GM21576 (cell line): ENCODE measurements at regions not wholly inside any gene's neighbourhood (a gene's known extent, or its start where the extent isn't known, plus 50 kb on each side); places are given as distances from the start of the nearest gene placed in this dataset.
A peak's percentile ranks its signal among the peaks of the same experiment; 100 is the strongest.

Source experiments
- ATAC-seq: cut with Tn5 transposase; IDR thresholded peaks from one replicate; pipeline ENCODE4 v1.9.1; 2021; ENCODE audit warnings: mild to moderate bottlenecking, moderate library complexity; ENCODE audit not compliant: unreplicated experiment

DNA sequence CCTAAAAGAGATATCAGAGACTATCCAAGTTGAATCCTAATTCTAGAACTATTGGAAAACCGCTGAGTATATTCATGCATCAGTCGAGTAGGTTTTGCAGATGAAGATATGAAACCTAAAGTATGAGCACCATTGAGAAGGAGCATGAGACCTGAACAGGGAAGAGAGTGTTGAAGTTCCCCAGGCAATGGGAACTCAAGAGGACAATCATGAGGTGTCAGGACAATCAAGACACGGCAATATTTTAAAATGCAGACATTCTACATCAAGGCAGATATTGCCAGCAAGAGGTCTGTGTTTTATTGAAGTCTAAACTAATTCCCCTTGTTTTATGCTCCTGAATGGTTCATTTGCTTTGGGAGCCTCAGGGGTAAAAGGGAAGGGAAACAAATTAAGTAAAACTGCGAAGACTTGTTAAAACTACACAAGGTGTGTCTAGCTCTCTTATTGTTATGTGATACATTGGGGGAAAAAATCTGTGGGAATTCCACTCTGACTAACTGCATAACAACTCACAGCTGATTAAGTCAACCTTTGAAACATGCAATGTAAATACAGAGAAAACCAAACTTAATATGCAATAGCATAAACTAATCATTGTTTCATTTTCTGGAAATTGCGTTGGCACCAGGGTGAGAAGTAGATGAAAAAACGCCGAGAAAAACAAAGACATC, 347.9 kb upstream of the ADGRL2 start:
- no peak for ATAC-seq

DNA sequence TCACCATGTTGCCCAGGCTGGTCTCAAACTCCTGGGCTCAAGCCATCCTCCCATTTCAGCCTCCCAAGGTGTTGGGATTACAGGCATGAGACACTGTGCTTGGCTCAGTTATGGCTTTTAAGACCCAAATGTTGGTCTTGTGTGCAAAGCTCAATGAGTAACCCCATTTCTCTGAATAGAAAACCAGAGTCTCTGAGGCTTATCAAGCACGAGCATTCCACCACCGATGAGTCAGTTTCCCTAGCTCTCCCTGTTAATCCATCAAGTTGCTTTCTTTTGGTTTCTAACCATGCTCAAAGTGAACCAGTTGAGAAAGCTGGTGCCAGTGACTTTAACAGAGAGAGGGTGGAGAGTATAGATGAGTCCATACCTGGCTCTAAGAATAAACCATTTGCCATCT, 350.9 kb upstream of the ADGRL2 start:
- no peak for ATAC-seq

DNA sequence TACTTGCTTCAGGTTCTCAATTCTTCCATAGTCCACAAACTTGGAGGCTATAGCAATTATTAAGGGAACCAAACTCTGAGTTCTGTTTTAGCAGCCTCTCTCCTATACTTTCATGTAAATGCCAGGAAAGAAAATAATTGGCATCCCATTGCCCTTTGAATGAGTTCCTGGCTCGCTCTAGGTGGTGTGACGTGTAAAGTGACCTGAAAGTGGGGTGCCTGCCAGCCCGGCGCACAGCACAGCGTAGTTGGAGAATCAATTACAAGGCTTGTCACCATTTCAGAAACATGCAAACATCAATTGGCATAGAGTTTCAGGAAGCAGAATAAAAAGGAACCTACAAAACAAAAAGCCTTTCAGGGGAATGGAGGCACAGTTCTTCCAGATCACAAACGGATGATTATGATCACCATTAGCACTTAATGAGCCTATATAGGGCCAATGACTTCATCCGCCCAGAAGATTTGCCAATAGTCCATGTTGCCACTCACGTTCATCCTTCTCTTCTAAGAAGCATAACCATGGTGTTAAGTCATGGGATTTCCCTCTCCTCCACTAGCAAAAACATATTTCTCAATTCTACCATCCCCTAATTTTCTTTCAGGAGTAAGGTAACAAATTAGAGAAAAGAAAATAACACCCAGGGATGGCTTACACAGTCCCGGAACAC, 354.6 kb upstream of the ADGRL2 start:
- no peak for ATAC-seq

DNA sequence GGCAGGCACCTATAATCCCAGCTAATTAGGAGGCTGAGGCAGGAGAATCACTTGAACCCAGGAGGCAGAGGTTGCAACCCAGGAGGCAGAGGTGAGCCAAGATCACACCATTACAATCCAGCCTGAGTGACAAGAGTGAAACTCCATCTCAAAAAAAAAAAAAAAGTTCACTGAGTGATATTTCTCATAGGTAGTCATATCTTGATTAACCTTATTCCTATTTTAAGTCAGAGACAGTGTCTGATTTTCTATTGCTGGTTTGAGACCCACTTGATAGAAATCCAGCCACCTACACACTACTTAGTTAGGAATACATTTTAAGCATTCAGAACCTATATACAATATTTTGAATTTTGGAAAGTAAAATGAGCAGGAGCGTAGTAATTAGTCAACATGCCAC, 357.4 kb upstream of the ADGRL2 start:
- ATAC-seq, result no peak

DNA sequence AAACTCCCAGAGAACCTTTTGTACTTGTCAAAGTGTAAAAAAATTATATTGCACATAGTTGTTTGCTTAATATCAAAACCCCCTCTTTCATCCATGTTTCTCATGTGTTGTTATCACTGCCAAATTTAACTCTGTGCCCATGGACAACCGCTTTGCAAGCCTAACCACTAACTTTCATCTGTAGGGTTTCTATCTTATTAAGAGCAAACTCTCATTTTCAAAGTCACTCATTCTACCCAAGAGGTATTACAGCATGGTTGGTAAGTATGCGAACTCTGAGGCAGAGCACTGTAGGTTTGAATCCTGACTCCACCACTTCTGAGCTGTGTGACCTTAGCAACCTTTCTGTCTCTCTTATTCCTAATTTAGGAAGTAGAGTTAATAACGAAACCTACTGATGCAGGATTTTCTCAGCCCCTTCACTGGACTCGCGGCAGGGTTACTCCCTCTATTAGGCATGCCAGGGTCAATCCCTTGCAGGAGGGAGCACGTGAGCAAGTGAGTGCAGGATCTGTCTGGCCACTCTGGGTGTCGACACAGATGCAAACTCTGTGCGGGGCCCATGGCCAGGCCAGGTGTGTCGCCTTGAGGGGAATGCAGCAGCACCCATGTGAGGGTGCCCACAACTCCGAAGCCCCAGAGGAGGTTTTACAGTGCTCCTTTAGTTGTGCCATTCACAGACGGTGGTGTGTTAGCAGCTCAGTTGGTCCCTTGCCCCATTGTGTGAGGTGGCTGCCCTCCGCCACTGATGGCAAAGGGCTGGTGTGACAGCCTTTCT, 361.5 kb upstream of the ADGRL2 start:
- ATAC-seq, result peak; percentile 46

DNA sequence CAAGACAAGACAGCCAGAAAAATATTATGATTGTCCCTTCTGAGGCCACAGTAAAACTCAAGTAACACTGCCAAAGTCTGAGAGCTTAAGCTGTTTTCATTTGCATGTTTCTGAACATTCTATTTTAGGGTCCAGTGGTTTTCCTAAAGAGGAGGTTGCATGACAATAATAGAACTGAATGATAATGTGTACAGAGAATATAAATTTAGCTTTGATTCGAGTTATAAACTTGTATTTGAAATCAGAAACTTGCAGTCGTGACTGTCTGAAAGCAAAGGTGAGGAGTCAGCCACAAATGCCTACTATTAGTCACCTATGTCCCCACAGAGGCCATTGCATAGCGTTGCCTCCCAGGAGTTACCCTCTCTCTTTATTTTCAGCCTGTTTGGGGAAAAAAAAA, 363.1 kb upstream of the ADGRL2 start:
- peak; percentile 90 for ATAC-seq

DNA sequence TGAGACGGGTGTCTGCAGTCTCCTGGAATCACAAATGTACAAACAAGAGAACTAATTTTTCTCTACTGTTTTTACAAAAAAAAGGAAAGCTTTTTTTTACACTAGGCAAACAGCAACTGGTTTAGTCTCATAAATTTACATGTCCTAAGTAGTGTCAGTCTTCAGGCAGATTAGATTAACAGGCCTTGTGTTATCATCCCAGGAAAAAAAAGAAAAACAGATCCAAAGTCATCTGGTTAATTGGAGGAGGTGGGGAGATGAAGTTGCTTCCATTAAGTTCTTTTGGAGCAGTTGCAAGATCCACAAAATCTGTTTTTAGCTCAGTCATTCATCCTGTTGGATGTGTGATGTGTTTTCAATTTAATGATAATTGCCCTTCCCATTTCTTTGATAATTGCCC, 363.5 kb upstream of the ADGRL2 start:
- no peak for ATAC-seq

DNA sequence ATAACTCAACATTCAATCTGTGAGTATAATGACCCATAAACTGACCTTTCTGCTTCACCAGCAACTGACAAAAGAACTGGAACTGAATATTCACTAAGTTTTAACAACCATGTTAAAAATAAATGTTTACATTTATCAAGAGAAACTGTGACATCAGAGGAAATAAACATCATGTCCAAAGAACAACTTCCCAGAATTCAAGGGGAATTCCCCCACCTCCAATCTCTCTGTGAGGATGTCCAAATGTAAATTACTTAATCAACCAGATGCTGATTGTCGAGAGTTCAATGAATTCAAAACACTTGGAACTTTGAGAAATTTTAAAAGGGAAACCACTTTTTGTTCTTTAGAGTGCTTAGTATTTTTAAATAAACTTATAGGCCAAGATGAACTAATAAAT, 365.6 kb upstream of the ADGRL2 start:
- ATAC-seq, result no peak

DNA sequence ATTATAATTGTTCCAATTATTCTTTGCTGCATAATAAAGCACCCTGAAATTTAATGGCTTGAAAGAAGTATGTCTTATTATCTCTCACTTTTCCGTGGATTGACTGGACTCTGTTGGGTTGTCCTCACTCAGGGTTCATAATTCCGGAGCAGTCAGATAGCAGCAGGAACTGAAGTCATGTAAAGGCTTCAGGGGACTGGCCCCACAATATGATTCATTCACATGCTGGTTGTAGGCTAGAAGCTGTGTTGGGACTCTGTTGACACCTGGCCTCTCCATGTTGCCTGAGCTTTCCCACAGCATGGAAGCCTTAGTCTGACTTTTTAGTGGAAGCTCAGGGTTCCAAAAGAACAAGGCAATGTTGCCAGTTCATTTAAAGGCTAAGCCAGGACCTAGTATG, 367.1 kb upstream of the ADGRL2 start:
- ATAC-seq, result no peak

DNA sequence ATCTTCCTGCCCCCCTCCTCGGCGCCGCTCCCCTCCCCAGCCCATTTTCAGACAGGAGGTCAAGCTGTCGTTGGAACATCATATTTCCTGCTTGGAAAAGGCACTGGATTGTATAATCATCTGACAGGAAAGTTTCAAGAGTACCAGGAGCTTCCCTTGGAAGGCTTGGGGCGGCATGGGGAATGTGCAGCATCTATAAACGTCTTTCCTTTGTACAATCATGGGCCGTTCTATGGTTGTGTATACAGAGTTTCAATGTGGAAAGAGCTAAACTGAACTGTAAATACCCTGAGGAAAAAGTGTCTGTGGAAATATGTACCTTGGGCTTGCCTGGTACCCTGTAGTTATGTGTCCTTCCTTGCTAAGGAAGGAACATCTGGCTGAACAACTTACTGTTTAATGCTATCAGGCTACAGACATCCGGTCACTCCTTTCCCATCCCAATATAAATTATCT, 368.1 kb upstream of the ADGRL2 start:
- no peak for ATAC-seq

DNA sequence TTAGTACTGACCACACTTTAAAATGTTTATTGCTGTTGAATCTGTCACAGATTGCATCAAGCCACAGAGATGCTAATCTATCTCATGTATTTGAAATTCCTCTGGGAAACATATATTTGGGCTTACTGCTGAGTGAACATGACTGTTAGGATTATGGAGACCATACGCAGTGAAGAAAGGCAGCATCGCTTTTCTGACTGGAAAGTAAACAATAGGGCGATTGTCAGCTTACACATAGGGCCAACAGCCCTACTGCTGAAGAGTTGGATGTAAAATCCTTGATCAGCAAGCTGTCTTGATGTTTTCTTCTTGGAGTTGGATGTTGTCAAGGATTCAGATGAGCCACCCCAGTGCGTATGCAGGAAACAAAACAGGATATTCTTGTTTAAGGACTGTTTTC, 368.7 kb upstream of the ADGRL2 start:
- ATAC-seq, result no peak

DNA sequence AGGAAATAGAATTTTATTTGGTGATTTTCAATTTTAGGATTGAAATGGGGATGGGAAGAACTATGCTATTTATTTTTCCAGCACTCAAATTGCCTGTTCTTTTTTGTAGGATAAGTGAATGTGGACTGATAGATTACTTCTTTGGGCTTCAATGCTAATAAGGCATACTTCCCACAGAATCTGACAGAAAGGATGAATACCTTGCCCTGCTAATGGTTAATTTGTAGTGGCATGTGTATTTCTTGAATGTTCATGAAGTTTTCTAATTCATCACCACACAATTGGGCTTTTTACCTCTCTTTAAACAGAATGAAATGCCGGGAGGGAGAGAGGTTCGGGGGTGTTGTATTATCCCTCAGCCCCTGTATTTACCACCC, 369.1 kb upstream of the ADGRL2 start:
- no peak for ATAC-seq

DNA sequence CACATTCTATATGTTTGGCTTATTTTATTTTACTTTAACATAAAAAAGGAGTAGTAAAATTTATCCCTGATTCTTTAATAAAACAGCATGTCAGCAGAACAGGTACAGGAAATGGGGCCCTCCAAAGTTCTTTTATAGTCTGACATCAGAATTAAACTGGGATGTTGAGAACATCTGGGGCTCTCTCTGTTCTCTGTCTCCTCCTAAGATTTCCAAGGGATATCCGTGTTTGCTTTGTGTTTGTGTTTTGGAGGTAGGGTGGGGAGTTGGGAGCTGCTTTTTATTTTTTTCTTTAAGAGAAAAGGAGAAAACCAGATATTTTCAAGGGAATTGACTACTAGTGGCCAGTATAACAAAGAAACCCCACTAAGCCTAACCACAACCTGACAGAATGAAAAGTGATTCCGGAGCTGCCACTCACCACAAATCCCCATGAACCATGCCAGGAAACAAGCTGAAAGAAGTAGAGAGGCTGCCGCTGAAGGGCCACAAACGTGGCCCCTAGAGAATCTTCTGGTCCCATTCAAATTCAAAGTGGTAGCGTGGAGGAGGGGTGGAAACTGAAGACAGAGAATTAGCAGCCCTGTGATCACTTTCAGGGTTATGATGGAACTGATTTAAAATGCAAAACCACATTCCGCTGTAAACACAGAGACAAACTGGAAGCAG, 369.6 kb upstream of the ADGRL2 start:
- no peak for ATAC-seq

DNA sequence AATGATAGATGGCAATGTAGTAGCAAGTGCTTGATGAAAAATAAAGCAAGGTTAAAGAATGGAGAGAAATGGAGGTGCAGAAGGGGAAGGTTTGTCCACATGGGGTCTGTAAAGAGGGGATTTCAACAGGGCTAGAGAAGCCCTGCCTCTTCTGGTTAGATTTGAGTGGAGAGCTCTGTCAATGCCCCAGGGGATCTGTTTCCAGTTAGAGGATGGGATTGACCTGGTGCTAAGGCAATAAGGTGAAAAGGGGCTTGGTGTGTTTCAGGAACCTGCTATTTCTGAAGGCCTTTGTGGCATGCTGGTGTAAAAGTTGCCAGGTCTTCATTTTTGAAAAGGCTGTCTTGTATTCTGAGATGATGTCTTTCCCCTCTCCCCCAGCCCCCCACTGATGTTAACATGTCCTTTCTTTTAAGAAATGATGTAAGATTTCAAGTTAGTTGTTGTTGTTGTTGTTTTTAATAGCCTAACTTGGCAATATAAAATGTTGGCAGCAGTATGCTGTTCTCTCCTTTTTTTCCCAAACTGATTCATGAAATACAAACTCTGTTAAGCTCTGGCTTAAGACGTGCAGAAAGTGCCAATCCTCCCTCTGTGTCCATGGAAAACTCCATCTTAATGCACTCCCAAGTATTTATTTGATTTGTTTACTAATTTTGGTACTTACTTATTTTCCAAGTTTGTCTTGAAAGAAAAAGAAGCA, 370.3 kb upstream of the ADGRL2 start:
- ATAC-seq, result no peak

DNA sequence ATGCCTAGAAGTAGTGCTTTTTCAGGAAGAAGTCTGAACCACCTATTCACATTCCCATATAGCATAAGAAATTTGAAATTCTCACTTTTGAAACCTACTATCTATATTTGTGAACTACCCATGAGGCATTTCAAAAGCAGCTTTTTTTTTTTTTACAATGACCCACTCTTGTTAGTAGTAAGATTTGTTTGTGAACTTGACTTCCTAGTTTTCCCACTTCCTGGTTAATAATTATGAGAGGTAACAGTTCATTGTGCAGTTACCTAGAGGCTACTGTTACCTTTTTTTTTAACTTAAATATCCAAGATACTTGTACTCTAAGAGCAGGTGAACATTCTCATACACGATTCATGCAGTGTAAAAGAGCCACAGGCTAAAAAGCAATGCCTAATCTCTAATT, 371.7 kb upstream of the ADGRL2 start:
- ATAC-seq, result no peak

DNA sequence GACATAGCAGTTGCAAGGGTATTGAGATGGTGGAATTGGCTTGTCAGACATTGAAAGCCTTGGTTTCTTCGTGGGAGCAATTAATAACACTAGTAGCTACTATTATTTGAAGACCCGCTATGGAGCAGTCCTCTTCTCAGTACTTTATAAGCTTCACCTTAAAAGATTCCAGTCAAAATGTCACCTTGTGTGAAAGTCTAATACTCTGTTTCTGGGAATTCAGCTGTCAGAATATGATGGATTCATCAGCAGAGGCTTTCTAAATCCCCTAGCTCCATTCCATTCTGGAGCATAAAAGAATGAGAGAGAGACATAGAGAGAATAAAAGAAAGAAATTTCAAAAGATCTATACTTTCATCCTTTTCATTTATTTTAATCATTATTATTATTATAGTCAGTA, 375.9 kb upstream of the ADGRL2 start:
- ATAC-seq, result no peak

DNA sequence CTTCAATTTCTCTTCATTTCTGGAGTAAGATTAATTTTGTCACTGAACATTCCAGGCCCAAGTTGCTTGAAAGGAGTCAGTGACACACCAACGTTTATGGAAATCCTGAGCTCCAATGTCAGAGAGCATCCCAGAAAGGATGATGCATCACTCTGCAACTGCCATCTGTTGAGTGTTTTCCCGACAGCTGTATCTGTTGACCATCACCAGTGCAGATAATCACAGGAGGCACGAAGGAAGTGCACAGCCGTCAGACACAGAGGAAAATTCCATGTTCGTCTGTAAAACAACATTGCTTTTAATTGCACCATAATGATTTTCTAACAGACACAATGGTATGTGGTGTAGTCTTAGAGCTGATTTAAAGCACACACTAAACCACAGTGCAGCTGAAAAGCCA, 376.7 kb upstream of the ADGRL2 start:
- no peak for ATAC-seq

DNA sequence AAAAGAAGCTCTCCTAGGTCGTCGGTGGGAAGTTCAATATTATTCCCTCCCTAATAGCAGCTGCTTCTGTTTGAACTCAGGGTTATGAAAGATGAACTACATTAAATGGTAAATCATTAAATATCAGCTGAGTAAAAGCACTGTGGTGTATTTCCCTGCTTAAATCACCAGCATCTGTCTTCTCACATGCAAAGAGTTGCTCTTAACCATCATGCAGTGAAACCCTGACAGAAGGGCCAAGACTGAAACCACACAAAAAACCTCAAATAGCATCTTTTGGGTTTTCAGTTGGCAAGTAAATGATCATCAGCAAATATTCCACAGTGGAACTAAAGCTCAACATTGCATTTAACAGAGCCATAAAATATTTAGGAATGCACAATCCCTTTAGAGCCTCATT, 380.0 kb upstream of the ADGRL2 start:
- peak; percentile 75 for ATAC-seq

DNA sequence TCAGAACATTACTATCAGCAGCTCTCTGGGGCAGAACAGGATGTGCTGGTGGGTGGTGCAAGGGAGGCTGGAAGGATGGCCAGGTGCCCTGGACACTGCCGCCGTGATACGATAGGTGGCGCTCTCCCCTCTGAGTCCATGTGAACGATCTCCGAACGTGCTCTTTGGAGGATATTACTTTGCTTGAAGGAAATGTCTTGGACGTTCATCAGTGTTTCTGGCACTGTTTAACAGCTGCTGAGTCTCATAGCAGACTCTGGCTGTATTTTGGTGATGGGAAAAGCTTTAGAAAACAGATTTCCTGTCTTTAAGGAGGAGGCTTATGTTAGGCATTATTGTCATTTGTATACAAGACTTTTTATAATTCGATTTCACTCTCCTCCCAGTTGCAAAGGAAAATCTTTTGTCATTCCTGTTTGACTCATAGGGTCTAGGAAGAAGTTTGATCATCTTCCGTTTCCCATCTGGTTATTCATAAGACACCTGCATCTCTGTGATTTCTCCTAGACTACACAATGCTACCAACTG, 386.2 kb upstream of the ADGRL2 start:
- peak; percentile 96 for ATAC-seq

DNA sequence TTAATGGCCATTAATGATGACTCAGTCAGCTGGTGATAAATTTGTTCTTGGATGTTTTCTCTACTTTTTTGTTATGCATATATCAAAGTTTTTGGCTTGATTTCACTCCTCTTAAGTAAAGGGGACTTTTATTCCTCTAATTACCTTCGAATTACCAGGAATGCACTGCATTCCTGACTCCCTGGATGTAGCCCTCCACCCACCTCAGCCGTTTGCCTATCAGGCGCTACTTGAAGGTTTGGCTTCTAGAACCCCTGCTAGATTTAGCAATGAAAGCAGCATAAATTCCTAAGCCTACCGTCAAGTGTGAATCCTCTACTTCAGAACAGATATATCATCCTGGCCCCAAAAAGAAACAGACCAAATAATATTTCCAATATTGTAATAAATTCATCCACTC, 387.8 kb upstream of the ADGRL2 start:
- no peak for ATAC-seq

DNA sequence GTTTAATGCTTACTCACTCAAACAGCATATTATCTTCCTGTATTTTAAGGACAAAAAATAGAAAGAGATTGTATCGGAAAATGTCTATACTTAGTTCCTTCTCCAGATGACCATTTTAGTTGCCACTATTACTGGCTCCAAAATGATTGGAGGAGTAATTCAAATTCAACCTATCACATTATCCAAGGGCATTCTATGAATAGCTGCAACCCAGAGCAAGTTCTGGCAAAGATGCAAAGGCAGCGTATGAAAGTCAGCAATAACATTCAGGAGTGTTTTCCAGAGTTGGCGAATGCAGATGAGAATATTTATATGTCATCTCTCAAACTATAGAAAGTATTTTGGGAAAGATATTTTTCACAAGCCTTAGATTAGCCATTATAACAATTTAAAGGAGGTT, 389.8 kb upstream of the ADGRL2 start:
- ATAC-seq, result no peak
